Right lung (tissue), 2 donors: ENCODE measurements at regions not wholly inside any gene's neighbourhood (a gene's known extent, or its start where the extent isn't known, plus 50 kb on each side); places are given as distances from the start of the nearest gene placed in this dataset.
"Not testable (repeated sequence)": the region's sequence is repeated elsewhere in the genome, so short reads cannot be mapped to it uniquely, and the experiment has no call there.

Experiments
- DNase-seq, 2 donors: peaks; one replicate each; pipeline ENCODE4 v3.0.0-alpha.2; 2013

DNA sequence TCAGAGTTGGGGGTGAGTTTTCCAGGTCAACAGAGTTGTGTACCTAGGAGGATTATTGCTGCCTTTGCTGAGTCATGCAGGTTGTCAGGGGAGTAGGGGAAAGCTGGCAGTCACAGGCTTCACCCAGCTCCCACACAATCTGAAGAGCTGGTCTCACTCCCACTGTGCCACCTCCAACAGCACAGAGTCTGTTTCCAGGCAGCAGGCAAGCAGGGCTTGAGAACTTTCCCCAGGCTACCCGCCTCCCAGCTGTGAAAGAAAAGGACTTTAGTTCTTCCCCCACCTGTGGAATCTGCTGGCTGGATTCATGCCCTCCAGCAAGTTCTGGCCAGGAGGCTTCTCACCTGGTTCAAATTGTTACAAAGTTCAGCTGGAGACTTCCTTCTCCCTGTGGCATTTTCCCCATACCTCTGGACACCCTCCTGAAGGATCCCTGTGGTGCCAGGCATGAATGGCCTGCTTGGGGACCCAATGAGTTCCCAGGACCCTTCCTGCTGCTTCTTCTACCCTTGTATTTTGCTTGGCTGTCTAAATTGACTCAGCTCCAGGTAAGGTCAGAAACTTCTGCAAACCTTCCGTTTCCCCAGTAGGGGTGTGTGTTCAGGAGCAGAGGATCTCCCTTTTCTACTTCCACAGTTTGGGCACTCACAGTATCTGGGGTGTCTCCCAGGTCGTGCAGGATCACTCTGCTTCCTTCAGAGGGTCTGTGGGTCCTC is 378.1 kb upstream of the MAN1A1 start:
- DNase-seq: no peak

GRCh38 chr6:119726912-119727311 is 377.4 kb upstream of the MAN1A1 start:
- DNase-seq: not testable (repeated sequence)

GRCh38 chr6:119726086-119726485 is 376.5 kb upstream of the MAN1A1 start:
- DNase-seq: no peak

GRCh38 chr6:119720160-119720559 is 370.6 kb upstream of the MAN1A1 start:
- DNase-seq: no peak

DNA sequence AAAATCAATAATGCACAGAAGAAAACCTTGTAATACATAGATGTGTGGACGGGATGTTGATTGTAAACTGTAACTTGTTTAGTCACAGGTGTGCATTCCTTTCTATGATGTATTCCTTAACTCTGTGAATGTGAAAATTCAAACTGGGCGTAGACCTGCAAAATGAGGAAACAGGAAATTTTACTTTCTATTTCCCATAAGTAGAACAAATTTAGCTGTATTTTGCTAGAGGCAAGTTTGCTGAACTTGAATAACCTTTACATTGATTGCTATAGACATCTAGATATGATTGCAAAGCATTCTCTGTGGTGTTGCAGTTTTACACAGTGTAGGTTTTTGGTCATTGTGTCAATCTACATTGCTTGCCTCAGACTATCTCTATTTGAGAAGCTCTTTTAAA is 368.4 kb upstream of the MAN1A1 start:
- DNase-seq: no peak

DNA sequence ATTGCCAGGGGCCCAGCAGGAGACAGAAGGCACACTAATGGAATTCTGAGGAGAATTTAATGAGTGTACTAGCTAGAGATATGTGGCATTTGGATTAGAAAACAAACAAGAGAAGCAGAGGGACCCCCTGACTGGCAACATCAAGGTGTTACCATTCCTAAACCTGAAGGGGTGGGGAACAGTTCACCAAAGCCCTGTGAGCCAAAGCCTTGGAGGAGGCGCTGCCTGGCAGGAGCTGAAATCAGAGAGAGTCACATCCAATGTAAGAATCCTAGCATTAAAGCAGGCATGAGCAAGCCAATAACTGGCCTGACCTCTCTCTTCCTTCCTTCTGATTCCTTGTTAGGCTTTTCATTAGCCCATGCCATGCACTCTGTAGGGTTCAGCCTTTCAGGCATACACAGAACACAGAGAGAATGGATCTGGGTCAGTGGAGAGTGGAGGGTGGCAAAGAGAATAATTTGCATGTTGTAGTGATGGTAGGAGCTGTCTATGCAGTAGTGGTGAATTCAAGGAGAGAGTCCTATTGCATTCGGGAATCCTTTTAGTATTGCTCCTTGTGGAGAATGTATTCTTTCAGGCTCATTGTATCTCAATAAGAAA is 367.2 kb upstream of the MAN1A1 start:
- DNase-seq: no peak

GRCh38 chr6:119713903-119714302 is 364.3 kb upstream of the MAN1A1 start:
- no peak for DNase-seq

- no peak for DNase-seq
These were observed 337.1 kb upstream of the MAN1A1 start for GRCh38 chr6:119686644-119687043.

DNA sequence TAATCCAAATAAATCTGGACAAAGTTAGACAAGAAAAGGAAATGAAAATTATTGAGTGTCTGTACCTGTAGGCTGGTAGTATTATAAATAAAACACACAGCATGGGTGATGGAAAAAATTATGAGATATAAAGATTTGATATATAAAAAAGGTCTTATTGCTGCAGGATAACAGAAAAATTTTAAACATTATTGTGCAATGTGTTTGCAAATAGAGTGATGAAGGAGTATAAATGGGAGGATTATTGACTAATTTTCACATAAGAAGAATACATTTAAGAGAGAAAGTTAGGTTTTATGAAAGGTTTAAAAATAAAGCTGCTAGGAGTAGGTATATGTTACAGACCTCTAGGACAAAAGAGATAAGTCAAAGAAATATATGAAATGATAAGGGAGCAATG is 336.7 kb upstream of the MAN1A1 start:
- no peak for DNase-seq

GRCh38 chr6:119683671-119684070 is 334.1 kb upstream of the MAN1A1 start:
- no peak for DNase-seq

GRCh38 chr6:119683031-119683430 is 333.5 kb upstream of the MAN1A1 start:
- DNase-seq: no peak

DNA sequence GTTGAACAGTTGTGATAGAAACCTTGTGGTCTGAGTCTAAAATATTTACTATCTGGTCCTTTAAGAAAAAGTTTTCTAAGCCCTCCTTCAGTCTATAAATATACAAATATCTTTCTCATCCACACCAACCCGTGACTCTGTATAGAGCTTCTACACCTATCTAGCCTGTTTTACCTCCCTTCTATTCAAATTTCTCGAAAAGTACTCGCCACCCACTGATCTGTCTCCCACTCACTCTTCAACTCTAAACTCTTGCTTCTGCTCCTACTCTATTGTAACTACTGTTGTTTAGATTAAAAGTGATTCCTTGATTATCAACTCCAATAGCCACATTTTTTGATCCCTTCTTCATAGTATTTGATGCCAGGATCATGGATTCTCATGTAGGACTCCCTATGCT is 329.4 kb upstream of the MAN1A1 start:
- DNase-seq: no peak

DNA sequence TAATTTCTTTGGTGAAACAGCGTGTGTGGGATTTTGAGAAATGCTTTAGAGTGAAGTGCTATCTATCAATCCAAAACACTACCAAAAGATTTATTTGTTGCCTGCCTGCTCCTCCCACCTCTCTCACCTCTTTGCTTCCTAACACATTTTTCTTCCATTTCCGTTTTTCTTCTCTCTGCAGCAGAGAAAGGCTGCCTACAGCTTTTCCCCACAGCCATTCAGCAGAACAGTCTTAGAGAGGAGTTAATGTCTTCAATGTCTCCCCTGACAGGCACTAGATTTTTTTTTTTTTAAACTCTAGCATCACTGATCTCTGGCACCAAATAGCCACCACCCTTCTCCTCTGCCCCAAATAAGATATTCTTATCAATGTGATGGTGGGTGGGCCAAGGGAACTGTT is 327.8 kb upstream of the MAN1A1 start:
- no peak for DNase-seq

- DNase-seq: no peak
These were observed 327.4 kb upstream of the MAN1A1 start for GRCh38 chr6:119676961-119677360.

GRCh38 chr6:119676230-119676629 is 326.7 kb upstream of the MAN1A1 start:
- DNase-seq: no peak

- DNase-seq: no peak
These were observed 324.2 kb upstream of the MAN1A1 start for GRCh38 chr6:119673741-119674140.

- DNase-seq: no peak
These were observed 323.2 kb upstream of the MAN1A1 start for GRCh38 chr6:119672725-119673124.

DNA sequence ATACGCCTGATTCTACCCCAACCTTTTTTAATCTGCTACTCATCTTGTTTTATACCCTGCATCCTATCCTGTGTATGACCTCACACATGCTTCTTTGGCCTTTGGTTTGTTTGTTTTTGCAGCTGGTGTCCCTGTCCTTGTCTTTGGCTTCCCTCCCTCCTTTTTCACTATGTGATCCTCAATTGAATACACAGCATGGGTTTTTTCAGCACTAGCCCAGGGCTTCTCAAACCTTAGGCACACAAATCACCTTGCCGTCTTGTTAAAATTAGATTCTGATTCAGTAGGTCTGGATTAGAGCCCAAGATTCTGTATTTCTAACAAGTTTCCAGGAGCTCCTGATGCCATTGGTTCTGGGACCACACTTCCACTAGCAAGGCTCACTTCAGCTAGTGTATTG is 321.5 kb upstream of the MAN1A1 start:
- DNase-seq: no peak

GRCh38 chr6:119669221-119669620 is 319.7 kb upstream of the MAN1A1 start:
- DNase-seq: no peak

DNA sequence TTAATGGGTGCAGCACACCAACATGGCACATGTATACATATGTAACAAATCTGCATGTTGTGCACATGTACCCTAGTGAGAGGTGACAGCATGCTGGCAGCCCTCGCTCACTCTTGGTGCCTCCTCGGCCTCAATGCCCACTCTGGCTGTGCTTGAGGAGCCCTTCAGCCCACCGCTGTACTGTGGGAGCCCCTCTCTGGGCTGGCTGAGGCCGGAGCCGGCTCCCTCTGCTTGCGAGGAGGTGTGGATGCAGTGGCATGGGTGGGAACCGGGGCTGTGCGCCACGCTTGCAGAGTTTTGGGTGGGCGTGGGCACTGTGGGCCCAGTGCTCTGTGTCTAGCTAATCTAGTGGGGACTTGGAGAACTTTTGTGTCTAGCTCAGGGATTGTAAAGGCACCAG is 315.9 kb upstream of the MAN1A1 start:
- not testable (repeated sequence) for DNase-seq

DNA sequence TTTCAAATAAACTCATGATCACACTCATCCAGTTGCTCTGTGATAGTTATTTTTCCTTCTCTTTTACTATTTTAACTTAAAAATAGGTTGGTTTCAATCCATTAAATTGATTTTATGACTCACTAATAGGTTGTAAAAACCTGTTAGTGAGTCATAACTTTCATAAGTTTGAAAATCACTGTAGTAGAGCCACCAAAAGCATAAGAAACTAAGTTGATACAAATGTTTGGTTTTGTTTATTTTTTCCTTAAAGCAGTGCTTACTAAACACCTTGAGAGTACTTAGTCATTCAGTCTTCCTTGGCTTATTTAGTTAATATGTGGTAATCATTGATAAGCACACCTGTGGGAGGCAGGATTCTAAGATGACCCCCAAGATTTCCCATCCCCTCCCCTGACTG is 312.1 kb upstream of the MAN1A1 start:
- DNase-seq: no peak

- DNase-seq: no peak
These were observed 311.5 kb upstream of the MAN1A1 start for GRCh38 chr6:119661078-119661477.

- no peak for DNase-seq
These were observed 309.4 kb upstream of the MAN1A1 start for GRCh38 chr6:119658917-119659316.

GRCh38 chr6:119655124-119655523 is 305.6 kb upstream of the MAN1A1 start:
- DNase-seq: no peak
